SH-SY5Y (cell line): ENCODE measurements at regions not wholly inside any gene's neighbourhood (a gene's known extent, or its start where the extent isn't known, plus 50 kb on each side); places are given as distances from the start of the nearest gene placed in this dataset.

Source experiments
- GATA2 ChIP-seq: IDR thresholded peaks from 2 replicates; pipeline ENCODE4 v1.6.1; 2011; ENCODE audit warnings: mild to moderate bottlenecking, low read depth, low read length
- GATA3 ChIP-seq: IDR thresholded peaks from 2 replicates; pipeline ENCODE4 v1.6.1; 2011; ENCODE audit warnings: low read depth, mild to moderate bottlenecking, low read length, moderate library complexity

GRCh38 chr20:24723186-24723585 is 225.9 kb upstream of the CST7 start:
- TF ChIP-seq GATA2 (no peak), GATA3 (no peak)
